ENCODE measurements at regions not wholly inside any gene's neighbourhood (a gene's known extent, or its start where the extent isn't known, plus 50 kb on each side); places are given as distances from the start of the nearest gene placed in this dataset.

GRCh38 chrX:134137341-134137740, 99.6 kb upstream of the CCDC160 start:
- DNase-seq (ENCODE audit: low read depth), result no peak
- H3K4me3 ChIP-seq (ENCODE audit: low read length), result no peak overlapping the region
- TF ChIP-seq CTCF (conservative IDR thresholded peaks at IDR 0.05; ENCODE audit: low read depth, low read length), result no peak

- no peak for TF ChIP-seq CTCF (conservative IDR thresholded peaks at IDR 0.05; ENCODE audit: low read depth, low read length)
- DNase-seq (ENCODE audit: low read depth), result no peak
- H3K4me3 ChIP-seq (ENCODE audit: low read length), result no peak overlapping the region
Observed at GRCh38 chrX:134139090-134139489, 97.9 kb upstream of the CCDC160 start.

GRCh38 chrX:134144231-134144630, 92.8 kb upstream of the CCDC160 start:
- DNase-seq (ENCODE audit: low read depth), result no peak
- TF ChIP-seq CTCF (conservative IDR thresholded peaks at IDR 0.05; ENCODE audit: low read depth, low read length), result peak; percentile 51
- no peak overlapping the region for H3K4me3 ChIP-seq (ENCODE audit: low read length)

GRCh38 chrX:134146493-134146892, 90.5 kb upstream of the CCDC160 start:
- no peak for TF ChIP-seq CTCF (conservative IDR thresholded peaks at IDR 0.05; ENCODE audit: low read depth, low read length)
- H3K4me3 ChIP-seq (ENCODE audit: low read length), result no peak overlapping the region
- no peak for DNase-seq (ENCODE audit: low read depth)

- TF ChIP-seq CTCF (conservative IDR thresholded peaks at IDR 0.05; ENCODE audit: low read depth, low read length), result no peak
- H3K4me3 ChIP-seq (ENCODE audit: low read length), result no peak overlapping the region
- DNase-seq (ENCODE audit: low read depth), result no peak
Observed at GRCh38 chrX:134148172-134148692, 88.8 kb upstream of the CCDC160 start.

GRCh38 chrX:134158821-134159512, 78.0 kb upstream of the CCDC160 start:
- DNase-seq (ENCODE audit: low read depth), result no peak
- TF ChIP-seq CTCF (conservative IDR thresholded peaks at IDR 0.05; ENCODE audit: low read depth, low read length), result no peak
- no peak overlapping the region for H3K4me3 ChIP-seq (ENCODE audit: low read length)

GRCh38 chrX:134161162-134161561, 75.8 kb upstream of the CCDC160 start:
- TF ChIP-seq CTCF (conservative IDR thresholded peaks at IDR 0.05; ENCODE audit: low read depth, low read length), result no peak
- no peak overlapping the region for H3K4me3 ChIP-seq (ENCODE audit: low read length)
- DNase-seq (ENCODE audit: low read depth), result no peak

Measured in retinal pigment epithelial cell (primary cell).